ENCODE measurements at regions not wholly inside any gene's neighbourhood (a gene's known extent, or its start where the extent isn't known, plus 50 kb on each side); places are given as distances from the start of the nearest gene placed in this dataset.
"Not testable (repeated sequence)": the region's sequence is repeated elsewhere in the genome, so short reads cannot be mapped to it uniquely, and the experiment has no call there.

- no peak overlapping the region for H3K27ac Mint-ChIP-seq
- no peak for TF ChIP-seq CTCF (IDR thresholded peaks at IDR 0.05)
- no peaks in the 10 kb centered on the region for H3K36me3 Mint-ChIP-seq (ENCODE audit: low read depth)
- DNase-seq (no peak), ATAC-seq (ENCODE audit: low read depth) (no peak)
- CTCF ChIA-PET: no interaction called here
- peaks cover 2% of the 10 kb centered on the region for H3K9me3 Mint-ChIP-seq
- no peaks in the 10 kb centered on the region for H3K27me3 Mint-ChIP-seq
- intact Hi-C loops (cut with micrococcal nuclease): no loop called here
- H3K4me1 Mint-ChIP-seq: no peaks in the 10 kb centered on the region
- POLR2A ChIA-PET: no interaction called here
- H3K4me3 Mint-ChIP-seq: no peak overlapping the region
These were observed 54.2 kb upstream of the GRID2 start for GRCh38 chr4:92249541-92249940.

DNA sequence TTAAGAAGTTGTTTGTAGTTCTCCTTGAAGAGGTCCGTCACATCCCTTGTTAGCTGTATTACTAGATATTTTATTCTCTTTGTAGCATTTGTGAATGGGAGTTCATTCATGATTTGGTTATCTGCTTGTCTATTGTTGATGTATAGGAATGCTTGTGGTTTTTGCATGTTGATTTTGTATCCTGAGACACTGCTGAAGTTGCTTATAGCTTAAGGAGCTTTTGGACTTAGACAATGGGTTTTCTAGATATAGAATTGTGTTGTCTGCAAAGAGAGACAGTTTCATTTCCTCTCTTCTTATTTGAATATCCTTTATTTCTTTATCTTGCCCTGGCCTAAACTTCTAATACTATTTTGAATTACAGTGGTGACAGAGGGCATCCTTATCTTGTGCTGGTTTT lies 52.1 kb upstream of the GRID2 start:
- POLR2A ChIA-PET: no interaction called here
- TF ChIP-seq CTCF (IDR thresholded peaks at IDR 0.05): no peak
- DNase-seq: no peak
- Mint-ChIP-seq H3K27ac (no peak overlapping the region), H3K4me1 (no peaks in the 10 kb centered on the region), H3K27me3 (no peaks in the 10 kb centered on the region), H3K9me3 (peaks cover 12% of the 10 kb centered on the region), H3K36me3 (ENCODE audit: low read depth) (no peaks in the 10 kb centered on the region), H3K4me3 (no peak overlapping the region)
- intact Hi-C loops (cut with micrococcal nuclease): no loop called here
- ATAC-seq (ENCODE audit: low read depth): no peak
- CTCF ChIA-PET: no interaction called here

GRCh38 chr4:92252358-92252757 lies 51.4 kb upstream of the GRID2 start:
- H3K4me3 Mint-ChIP-seq; CTCF ChIA-PET; POLR2A ChIA-PET; H3K27me3 Mint-ChIP-seq; H3K4me1 Mint-ChIP-seq; intact Hi-C loops (cut with micrococcal nuclease); H3K36me3 Mint-ChIP-seq (ENCODE audit: low read depth); ATAC-seq (ENCODE audit: low read depth); H3K27ac Mint-ChIP-seq; DNase-seq: not testable (repeated sequence)
- peaks cover 12% of the 10 kb centered on the region for H3K9me3 Mint-ChIP-seq

GRCh38 chr4:92252846-92253245 lies 50.9 kb upstream of the GRID2 start:
- ChIA-PET CTCF (no interaction called here), POLR2A (no interaction called here)
- no peak overlapping the region for H3K27ac Mint-ChIP-seq
- no peaks in the 10 kb centered on the region for H3K36me3 Mint-ChIP-seq (ENCODE audit: low read depth)
- no peak for DNase-seq
- H3K27me3 Mint-ChIP-seq: no peaks in the 10 kb centered on the region
- TF ChIP-seq CTCF (IDR thresholded peaks at IDR 0.05): no peak
- H3K9me3 Mint-ChIP-seq: peaks cover 12% of the 10 kb centered on the region
- H3K4me1 Mint-ChIP-seq: no peaks in the 10 kb centered on the region
- intact Hi-C loops (cut with micrococcal nuclease): no loop called here
- H3K4me3 Mint-ChIP-seq: no peak overlapping the region
- ATAC-seq (ENCODE audit: low read depth): no peak

GRCh38 chr4:92253550-92253949 lies 50.2 kb upstream of the GRID2 start:
- no peak overlapping the region for H3K4me3 Mint-ChIP-seq
- TF ChIP-seq CTCF (IDR thresholded peaks at IDR 0.05): no peak
- ChIA-PET POLR2A (no interaction called here), CTCF (no interaction called here)
- no peaks in the 10 kb centered on the region for H3K27me3 Mint-ChIP-seq
- no peak for ATAC-seq (ENCODE audit: low read depth)
- no peak for DNase-seq
- H3K27ac Mint-ChIP-seq: no peak overlapping the region
- no peaks in the 10 kb centered on the region for H3K4me1 Mint-ChIP-seq
- intact Hi-C loops (cut with micrococcal nuclease): no loop called here
- H3K9me3 Mint-ChIP-seq: peaks cover 13% of the 10 kb centered on the region
- H3K36me3 Mint-ChIP-seq (ENCODE audit: low read depth): no peaks in the 10 kb centered on the region
